A673 (cell line): ENCODE measurements at regions not wholly inside any gene's neighbourhood (a gene's known extent, or its start where the extent isn't known, plus 50 kb on each side); places are given as distances from the start of the nearest gene placed in this dataset.

Experiments used
- BruUV-seq: library from RNA; stranded (reverse); fragments of 400-500 nt; replicated peaks from 2 replicates; lab custom pipeline; 2021; lab: Mats Ljungman, UMichigan
- CTCF ChIA-PET: fragments of 300-600 bp; sonication (Branson Sonifier 250); formaldehyde crosslinking; loops from one replicate; lab custom pipeline; 2022; ENCODE audit warnings: antibody characterized with exemption; lab: Charles Lee
- POLR2A ChIA-PET: fragments of 300-600 bp; sonication (Branson Sonifier 250); formaldehyde crosslinking; loops from one replicate; lab custom pipeline; 2022; ENCODE audit warnings: antibody characterized with exemption; ENCODE audit not compliant: low non-redundant PET; lab: Charles Lee
- DNase-seq: peaks from one replicate; pipeline ENCODE4 v3.0.0-alpha.2; 2015; ENCODE audit warnings: low spot score
- H3K27ac ChIP-seq: fragments of 200-600 bp; sonication (generic); 2 replicates; pipeline ENCODE4 v1.5.1; 2016; ENCODE audit warnings: mixed run types, low read depth, mild to moderate bottlenecking, mixed read lengths, antibody characterized with exemption, low read length; ENCODE audit not compliant: poor library complexity, severe bottlenecking
- H3K27me3 ChIP-seq: fragments of 200-600 bp; sonication (generic); replicated peaks from 2 replicates; pipeline ENCODE4 v1.6.1; 2017; ENCODE audit warnings: mixed run types, low read depth, mild to moderate bottlenecking, mixed read lengths, antibody characterized with exemption, low read length; ENCODE audit not compliant: insufficient read depth, poor library complexity
- H3K36me3 ChIP-seq: fragments of 200-600 bp; sonication (generic); 2 replicates; pipeline ENCODE4 v1.6.1; 2016; ENCODE audit warnings: mixed run types, mild to moderate bottlenecking, mixed read lengths, antibody characterized with exemption, low read length; ENCODE audit not compliant: insufficient read depth, poor library complexity, severe bottlenecking
- H3K4me1 ChIP-seq: fragments of 200-600 bp; sonication (generic); 2 replicates; pipeline ENCODE4 v1.6.1; 2017; ENCODE audit warnings: mixed run types, mild to moderate bottlenecking, mixed read lengths, antibody characterized with exemption, low read length; ENCODE audit not compliant: insufficient read depth, poor library complexity, severe bottlenecking
- H3K4me3 ChIP-seq: fragments of 200-600 bp; sonication (generic); 2 replicates; pipeline ENCODE4 v1.5.1; 2016; ENCODE audit warnings: low read depth, mixed run types, mild to moderate bottlenecking, mixed read lengths, low read length; ENCODE audit not compliant: poor library complexity, severe bottlenecking
- H3K9me3 ChIP-seq: fragments of 200-600 bp; sonication (generic); 2 replicates; pipeline ENCODE4 v1.6.1; 2016; ENCODE audit warnings: mixed run types, low read depth, mild to moderate bottlenecking, mixed read lengths, antibody characterized with exemption, low read length; ENCODE audit not compliant: poor library complexity, severe bottlenecking
- CTCF ChIP-seq: fragments of 300-800, 200-600 bp; sonication (generic); conservative IDR thresholded peaks from 2 replicates; pipeline ENCODE4 v1.5.1; 2017; ENCODE audit warnings: low read depth, mild to moderate bottlenecking, antibody characterized with exemption, low read length, moderate library complexity, mixed read lengths
- EZH2 ChIP-seq: fragments of 200-600 bp; sonication (generic); IDR thresholded peaks from 2 replicates; pipeline ENCODE4 v1.6.1; 2017; ENCODE audit warnings: borderline replicate concordance, low read depth, mild to moderate bottlenecking, mixed read lengths, antibody characterized with exemption, low read length; ENCODE audit not compliant: poor library complexity, severe bottlenecking
- intact Hi-C: fragments of 100-400 bp; cut with micrococcal nuclease; formaldehyde crosslinking; loops from one replicate; pipeline ENCODE4 v1.10.0; 2022; ENCODE audit not compliant: unreplicated experiment

GRCh38 chr2:182542501-182543258 lies 115.8 kb upstream of the PDE1A start:
- Histone ChIP-seq H3K27me3 (no peaks in the 10 kb centered on the region), H3K4me3 (no peak overlapping the region), H3K4me1 (no peaks in the 10 kb centered on the region), H3K36me3 (no peaks in the 10 kb centered on the region), H3K27ac (no peak overlapping the region), H3K9me3 (no peaks in the 10 kb centered on the region)
- TF ChIP-seq EZH2 (no peak), CTCF (no peak)
- DNase-seq = no peak
- no TSS peak for BruUV-seq
- ChIA-PET POLR2A (no interaction called here), CTCF (no interaction called here)
- intact Hi-C loops = no loop called here

- CTCF ChIA-PET = no interaction called here
- BruUV-seq = no TSS peak
Measured at GRCh38 chr2:182543741-182544525, 117.1 kb upstream of the PDE1A start.

More at GRCh38 chr2:182543741-182544525, 117.1 kb upstream of the PDE1A start:
- Histone ChIP-seq H3K27me3 (no peaks in the 10 kb centered on the region), H3K36me3 (no peaks in the 10 kb centered on the region), H3K9me3 (no peaks in the 10 kb centered on the region), H3K4me3 (no peak overlapping the region), H3K27ac (no peak overlapping the region), H3K4me1 (no peaks in the 10 kb centered on the region)
- intact Hi-C loops = no loop called here
- POLR2A ChIA-PET = no interaction called here
- TF ChIP-seq EZH2 (no peak), CTCF (no peak)
- DNase-seq = no peak
